T-helper 1 cell treated with Interleukin-12 subunit alpha and Interleukin-12 subunit beta and Interleukin-4 antibody, amounts not matched to agents 30 ng/mL and 1 ng/mL, for 36 hours (primary cell): ENCODE measurements at regions not wholly inside any gene's neighbourhood (a gene's known extent, or its start where the extent isn't known, plus 50 kb on each side); places are given as distances from the start of the nearest gene placed in this dataset.

Experiments used
- intact Hi-C: fragments of 100-400 bp; cut with micrococcal nuclease; formaldehyde crosslinking; loops from one replicate; pipeline ENCODE4 v1.15.1; 2024

- intact Hi-C loops = no loop called here
Observed at GRCh38 chr14:51507906-51508511, 143.7 kb upstream of the FRMD6 start.

DNA sequence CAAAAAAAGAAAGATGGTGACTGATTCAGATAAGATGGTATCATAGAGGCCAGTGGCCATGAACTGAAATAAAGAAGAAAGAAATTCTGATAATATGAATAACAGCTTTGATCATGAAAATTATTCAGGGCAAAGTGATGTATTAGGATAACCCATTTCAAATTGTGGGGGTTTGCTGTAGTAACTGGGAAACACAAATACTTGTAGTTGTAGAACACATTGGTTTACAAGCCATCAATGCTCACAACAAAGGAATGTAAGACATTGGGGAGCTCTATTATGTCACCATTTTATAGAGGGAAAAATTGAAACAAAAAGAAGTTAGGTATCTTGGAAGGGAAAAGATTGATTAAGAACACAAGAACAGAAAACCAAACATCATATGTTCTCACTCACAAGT, 140.4 kb upstream of the FRMD6 start:
- intact Hi-C loops = no loop called here

- intact Hi-C loops = no loop called here
Observed at GRCh38 chr14:51512316-51512715, 139.4 kb upstream of the FRMD6 start.

DNA sequence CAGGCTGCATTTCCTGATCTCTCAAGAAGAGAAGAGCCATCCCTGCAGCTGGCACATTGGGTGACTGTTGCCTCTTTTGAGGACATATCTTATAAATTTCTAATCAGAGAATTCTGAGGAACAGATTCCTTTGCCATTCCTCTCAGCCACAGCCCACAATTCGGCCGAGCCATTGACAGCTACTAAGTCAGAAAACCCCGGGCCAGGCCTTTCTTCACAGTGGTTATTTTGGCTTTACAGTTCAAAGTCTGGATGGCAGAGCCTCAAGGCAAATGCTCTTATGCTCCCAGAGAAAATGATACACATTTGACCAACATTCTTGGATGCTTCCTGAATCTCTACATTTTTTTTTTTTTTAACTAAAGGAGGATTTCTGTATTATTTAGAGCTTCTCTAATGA, 138.4 kb upstream of the FRMD6 start:
- intact Hi-C loops = no loop called here

DNA sequence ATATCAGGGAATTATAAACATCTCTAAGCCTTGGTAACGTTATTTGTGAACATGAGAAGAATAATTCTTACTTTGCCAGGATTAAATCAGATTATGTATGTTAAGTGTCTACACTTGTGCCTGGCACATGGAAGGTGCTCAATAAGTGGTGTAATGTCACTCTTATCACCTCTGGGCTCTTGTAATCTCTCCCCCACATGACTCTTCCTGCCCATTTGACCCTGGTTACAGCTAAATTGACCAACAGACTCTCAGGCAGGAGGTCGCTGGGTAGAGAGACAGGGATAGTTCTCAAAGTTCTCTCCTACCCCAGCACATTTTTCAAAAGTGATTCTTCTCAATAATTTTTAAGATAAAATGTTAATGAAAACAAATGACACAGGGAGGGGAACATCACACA, 137.8 kb upstream of the FRMD6 start:
- intact Hi-C loops = no loop called here

DNA sequence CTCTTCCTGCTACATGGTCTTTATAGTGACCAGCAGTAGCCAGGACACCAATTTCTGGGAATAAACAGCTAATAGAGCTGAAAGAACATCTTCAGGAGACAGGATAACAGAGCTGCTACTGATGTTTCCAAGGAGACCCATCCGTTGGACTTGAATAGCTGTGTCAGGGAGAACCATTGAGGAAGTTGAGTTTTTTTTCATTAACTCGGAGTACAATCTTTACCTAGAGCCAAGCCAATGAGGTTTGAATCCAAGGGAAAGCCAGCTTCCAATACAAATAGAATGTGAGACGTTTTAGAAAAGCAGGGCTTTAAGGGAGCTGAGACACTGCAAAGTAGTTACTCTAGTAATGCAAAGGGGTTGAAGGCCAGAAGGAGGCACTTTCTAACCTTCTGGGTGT, 136.1 kb upstream of the FRMD6 start:
- intact Hi-C loops = no loop called here

DNA sequence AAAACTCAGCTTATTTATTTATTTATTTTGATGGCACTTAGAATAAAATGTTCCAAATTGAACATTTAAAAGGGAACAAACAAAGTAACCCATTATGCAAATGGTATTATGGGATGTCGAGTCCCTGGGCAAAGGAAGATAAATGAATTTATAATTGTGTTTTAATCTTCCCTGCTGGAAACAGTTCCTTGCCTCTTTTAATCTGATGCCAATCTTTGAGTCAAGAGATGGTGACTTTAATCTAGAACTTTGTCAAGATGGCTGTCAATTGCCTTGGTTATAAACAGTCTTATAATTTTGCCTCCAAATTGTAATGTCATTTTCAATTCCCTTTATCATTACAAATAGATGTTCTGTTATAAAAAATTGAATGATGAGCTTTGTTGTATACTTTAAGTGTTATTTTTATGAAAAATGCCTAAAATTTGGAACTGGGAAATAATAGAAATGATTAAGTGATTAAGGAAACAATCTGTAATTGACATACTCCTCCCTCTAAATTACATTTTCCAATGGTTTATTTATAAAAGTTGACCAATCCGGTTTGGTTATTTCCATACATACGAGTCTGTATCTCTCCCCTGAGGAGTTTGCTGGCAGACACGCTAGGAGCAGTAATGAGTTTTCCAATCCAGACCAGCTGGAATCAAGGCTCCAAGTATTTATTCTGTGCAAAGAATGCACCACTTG, 134.9 kb upstream of the FRMD6 start:
- intact Hi-C loops = no loop called here

- intact Hi-C loops = no loop called here
Observed at GRCh38 chr14:51518280-51518679, 133.4 kb upstream of the FRMD6 start.

- intact Hi-C loops = no loop called here
Observed at GRCh38 chr14:51518711-51519110, 133.0 kb upstream of the FRMD6 start.

DNA sequence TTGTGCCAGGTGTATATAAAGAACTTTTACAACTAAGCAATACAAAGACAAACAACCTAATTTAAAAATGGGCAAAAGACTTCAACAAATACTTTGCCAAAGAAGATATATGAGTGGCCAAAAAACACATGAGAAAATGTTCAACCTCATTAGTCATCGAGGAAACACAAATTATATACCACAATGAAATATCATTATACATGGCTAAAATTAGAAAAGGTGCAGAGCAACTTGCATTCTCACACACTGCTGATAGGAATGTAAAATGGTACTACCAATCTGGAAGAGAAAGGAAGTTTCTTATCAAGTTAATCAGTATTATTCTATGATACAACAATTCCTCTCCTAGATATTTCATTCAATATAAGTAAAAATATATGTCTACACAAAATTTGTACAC, 131.6 kb upstream of the FRMD6 start:
- intact Hi-C loops = no loop called here

- intact Hi-C loops = no loop called here
Observed at GRCh38 chr14:51521764-51522163, 129.9 kb upstream of the FRMD6 start.

DNA sequence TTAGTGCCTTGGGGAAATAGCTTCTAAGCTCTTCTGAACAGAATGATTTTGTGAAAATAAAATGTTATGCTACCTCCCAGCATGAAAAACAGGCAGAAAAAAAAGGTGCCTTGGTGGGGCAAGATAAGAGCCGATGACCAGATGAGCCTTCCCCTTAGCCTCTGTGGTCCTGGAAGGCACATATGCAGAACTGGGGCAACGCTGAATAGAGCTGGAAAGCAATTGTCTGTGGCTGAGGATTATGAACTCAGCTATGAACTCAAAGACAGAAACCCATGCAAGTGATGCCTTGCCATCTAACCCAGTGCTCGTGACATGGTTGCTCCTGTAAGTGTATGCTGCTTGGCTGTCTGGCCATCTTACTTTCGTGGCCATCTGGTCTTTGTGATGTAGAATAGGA, 128.5 kb upstream of the FRMD6 start:
- intact Hi-C loops = no loop called here

- intact Hi-C loops = no loop called here
Observed at GRCh38 chr14:51525739-51526138, 126.0 kb upstream of the FRMD6 start.

- intact Hi-C loops = no loop called here
Observed at GRCh38 chr14:51527073-51527472, 124.6 kb upstream of the FRMD6 start.

DNA sequence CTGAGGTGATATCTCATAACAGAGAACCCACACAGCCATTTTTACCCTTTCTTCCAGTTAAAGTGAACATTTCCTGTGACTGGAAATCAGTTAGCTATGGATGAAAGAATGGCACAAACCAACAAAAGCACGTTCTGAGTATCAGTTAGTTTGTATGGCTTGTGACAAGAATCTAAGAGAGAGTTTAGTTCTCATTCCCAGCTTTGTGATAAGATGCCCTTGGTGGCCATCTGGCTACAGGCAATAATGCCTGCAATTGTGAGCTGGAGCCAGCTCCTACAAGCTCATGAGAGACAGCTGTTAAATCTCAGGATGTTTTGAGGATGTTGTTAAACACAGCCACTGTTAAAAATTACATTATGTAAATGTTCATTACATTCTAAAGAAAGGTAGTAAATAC, 122.0 kb upstream of the FRMD6 start:
- intact Hi-C loops = no loop called here

DNA sequence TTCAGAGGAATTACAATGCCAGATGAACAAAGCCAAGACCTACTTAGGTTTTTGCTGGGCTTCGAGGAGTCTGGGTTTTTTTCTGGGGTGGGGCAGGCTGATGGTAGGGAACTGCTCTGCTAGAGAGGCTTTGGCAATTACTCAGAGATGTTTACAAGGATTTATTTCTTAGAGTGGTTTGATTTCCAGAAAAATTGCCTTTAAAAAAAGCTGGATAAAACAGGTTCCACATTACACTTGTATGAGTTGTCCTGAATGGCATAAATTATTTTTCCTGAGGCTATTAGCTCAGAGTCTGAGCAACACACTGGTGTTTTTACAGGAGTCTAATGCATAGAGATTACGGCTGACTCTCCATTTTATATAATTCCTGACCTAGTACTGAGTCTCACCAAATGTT, 118.5 kb upstream of the FRMD6 start:
- intact Hi-C loops = no loop called here

DNA sequence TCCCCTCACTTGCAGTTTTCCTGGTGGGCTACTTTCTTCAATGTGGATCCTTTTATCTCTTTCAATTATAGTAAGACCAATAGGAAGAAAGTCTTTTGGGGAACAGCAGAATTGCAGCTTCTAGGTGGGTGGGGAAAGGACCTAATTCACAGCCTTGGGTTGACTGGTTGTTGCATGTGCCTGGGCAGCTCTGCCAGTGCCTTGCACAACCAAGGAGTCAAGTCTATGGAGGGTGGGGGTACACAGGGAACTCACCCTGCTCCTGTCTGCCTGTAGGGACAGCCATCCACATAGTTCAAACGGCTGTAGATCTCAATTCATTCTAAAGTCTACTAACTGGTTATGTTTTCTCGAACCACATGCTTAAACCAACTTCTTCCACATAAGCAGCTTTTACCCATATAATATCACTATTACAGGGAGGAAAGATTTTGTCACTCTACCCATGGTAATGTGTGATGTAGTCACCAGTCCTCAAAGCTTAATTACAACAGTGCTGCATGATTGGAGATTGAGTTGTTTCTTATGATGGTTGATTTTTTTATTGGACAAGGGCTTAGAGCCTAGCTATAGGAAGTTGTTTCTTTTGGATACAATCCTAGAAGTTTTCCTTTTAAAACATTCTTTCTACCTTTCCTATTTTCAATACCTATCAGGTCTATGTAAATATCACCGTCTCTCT, 117.7 kb upstream of the FRMD6 start:
- intact Hi-C loops = no loop called here

DNA sequence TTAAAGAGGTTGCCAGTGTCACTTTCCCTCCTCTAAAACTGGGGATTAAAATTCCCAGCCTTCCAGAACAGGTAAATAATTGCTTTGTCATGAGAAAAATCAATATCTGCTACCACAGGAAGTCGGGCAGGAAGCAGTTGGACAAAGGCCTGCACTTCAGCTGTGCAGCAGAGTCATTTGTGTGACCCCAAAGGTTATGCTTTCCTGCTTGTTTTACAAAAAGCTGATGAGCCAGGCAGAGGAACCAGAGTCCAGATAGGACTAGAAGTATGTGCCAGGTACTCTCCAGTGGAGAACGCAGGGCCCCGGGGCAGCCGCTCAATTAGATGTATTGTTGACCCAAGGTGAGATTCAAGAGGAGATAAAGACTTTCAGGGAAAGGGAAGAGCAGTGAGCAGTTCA, 117.1 kb upstream of the FRMD6 start:
- intact Hi-C loops = no loop called here

DNA sequence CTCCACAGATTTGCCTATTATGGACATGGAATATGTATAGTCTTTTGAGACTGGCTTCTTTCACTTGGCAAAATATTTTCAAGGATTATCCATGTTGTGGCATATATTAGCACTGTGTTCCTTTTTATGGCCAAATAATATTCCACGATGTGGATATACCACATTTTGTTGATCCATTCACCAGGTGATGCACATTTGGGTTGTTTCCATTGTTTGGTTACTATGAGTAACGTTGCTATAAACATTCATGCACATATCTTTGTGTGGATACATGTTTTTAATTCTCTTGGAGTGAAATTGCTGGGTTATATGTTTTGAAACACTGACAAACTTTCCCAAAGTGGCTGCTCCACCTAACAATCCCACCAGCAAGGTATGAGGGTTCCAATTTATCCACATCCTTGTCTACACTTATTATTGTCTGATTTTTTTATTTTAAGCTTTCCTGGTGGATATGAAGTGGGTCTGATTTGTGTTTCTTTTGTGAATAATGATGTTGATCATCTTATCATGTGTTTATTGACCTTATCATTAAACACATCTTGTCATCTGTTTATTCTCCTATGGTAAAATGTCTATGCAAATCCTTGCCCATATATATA, 116.2 kb upstream of the FRMD6 start:
- intact Hi-C loops = no loop called here

DNA sequence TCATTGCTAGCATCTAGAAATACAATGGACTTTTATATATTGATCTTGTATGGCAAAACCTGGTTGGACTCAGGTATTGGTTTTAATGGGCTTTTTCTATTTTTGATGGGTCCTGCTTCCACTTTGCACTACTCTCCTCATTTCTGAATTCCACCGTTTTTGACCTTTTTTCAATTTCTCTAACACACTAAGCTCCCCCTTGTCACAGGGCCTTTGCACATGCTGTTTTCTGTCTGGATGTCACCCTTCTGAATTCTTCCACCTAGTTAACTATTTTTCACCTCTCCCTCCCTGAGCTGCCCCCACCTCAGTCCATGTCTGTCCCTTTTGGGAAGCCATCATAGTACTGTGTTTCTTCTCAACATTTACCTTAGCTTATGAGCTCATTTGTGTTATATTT, 112.7 kb upstream of the FRMD6 start:
- intact Hi-C loops = no loop called here

- intact Hi-C loops = no loop called here
Observed at GRCh38 chr14:51539571-51540037, 112.1 kb upstream of the FRMD6 start.

GRCh38 chr14:51540364-51540763, 111.3 kb upstream of the FRMD6 start:
- intact Hi-C loops = no loop called here
